Endothelial cell (in vitro differentiated cells): ENCODE measurements at regions not wholly inside any gene's neighbourhood (a gene's known extent, or its start where the extent isn't known, plus 50 kb on each side); places are given as distances from the start of the nearest gene placed in this dataset.
"Not testable (repeated sequence)": the region's sequence is repeated elsewhere in the genome, so short reads cannot be mapped to it uniquely, and the experiment has no call there.

Source experiments
- DNase-seq: peaks from one replicate; pipeline ENCODE4 v3.0.0; 2021; ENCODE audit warnings: low spot score
- H3K27ac Mint-ChIP-seq: one replicate; pipeline ENCODE4 v1.8.0; 2021; ENCODE audit warnings: mixed read lengths, inconsistent platforms; ENCODE audit not compliant: unreplicated experiment
- H3K27me3 Mint-ChIP-seq: one replicate; pipeline ENCODE4 v1.8.0; 2021; ENCODE audit warnings: mild to moderate bottlenecking, moderate library complexity, mixed read lengths, inconsistent platforms; ENCODE audit not compliant: unreplicated experiment
- H3K36me3 Mint-ChIP-seq: one replicate; pipeline ENCODE4 v1.8.0; 2021; ENCODE audit warnings: mild to moderate bottlenecking, low read depth, mixed read lengths, inconsistent platforms; ENCODE audit not compliant: unreplicated experiment
- H3K4me1 Mint-ChIP-seq: one replicate; pipeline ENCODE4 v1.8.0; 2021; ENCODE audit warnings: mild to moderate bottlenecking, mixed read lengths, inconsistent platforms; ENCODE audit not compliant: unreplicated experiment
- H3K4me3 Mint-ChIP-seq: one replicate; pipeline ENCODE4 v1.8.0; 2021; ENCODE audit warnings: mild to moderate bottlenecking, mixed read lengths, inconsistent platforms; ENCODE audit not compliant: unreplicated experiment
- H3K9me3 Mint-ChIP-seq: one replicate; pipeline ENCODE4 v1.8.0; 2021; ENCODE audit warnings: mixed read lengths, inconsistent platforms; ENCODE audit not compliant: unreplicated experiment
- TF ChIP-seq, protein P1 (sequence below): fragments of 200-600 bp; sonication (generic); IDR thresholded peaks from one replicate; pipeline ENCODE4 v1.5.0; 2021; ENCODE audit warnings: antibody characterized with exemption; ENCODE audit not compliant: unreplicated experiment

GRCh38 chr10:60591119-60591518 is 187.2 kb upstream of the CDK1 start:
- TF ChIP-seq, protein P1, sequence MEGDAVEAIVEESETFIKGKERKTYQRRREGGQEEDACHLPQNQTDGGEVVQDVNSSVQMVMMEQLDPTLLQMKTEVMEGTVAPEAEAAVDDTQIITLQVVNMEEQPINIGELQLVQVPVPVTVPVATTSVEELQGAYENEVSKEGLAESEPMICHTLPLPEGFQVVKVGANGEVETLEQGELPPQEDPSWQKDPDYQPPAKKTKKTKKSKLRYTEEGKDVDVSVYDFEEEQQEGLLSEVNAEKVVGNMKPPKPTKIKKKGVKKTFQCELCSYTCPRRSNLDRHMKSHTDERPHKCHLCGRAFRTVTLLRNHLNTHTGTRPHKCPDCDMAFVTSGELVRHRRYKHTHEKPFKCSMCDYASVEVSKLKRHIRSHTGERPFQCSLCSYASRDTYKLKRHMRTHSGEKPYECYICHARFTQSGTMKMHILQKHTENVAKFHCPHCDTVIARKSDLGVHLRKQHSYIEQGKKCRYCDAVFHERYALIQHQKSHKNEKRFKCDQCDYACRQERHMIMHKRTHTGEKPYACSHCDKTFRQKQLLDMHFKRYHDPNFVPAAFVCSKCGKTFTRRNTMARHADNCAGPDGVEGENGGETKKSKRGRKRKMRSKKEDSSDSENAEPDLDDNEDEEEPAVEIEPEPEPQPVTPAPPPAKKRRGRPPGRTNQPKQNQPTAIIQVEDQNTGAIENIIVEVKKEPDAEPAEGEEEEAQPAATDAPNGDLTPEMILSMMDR: no peak
- Mint-ChIP-seq H3K27me3 (no peaks in the 10 kb centered on the region), H3K4me1 (no peaks in the 10 kb centered on the region), H3K4me3 (no peak overlapping the region), H3K9me3 (no peaks in the 10 kb centered on the region), H3K36me3 (no peaks in the 10 kb centered on the region), H3K27ac (no peak overlapping the region)
- DNase-seq: no peak

DNA sequence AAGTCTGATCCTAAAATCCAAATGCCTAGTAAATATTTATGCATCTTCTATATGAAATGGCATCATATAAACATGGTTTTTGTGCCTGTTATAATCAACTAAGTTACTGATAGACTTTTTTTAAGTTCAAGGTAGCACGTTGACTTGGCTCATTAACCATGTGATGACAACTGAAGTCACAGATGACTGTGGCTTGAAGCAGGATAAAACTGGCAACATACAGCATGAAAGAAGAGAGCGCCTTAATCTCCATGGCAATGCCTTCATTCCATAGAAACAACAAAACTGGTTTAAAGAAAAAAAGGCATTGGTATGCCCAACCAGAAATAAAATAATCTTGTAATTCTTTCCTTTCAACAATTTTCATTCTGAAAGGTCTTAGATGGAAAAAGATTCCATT is 188.9 kb upstream of the CDK1 start:
- H3K4me3 Mint-ChIP-seq: no peak overlapping the region
- TF ChIP-seq, protein P1: no peak
- H3K27ac Mint-ChIP-seq: no peak overlapping the region
- H3K9me3 Mint-ChIP-seq: no peaks in the 10 kb centered on the region
- DNase-seq: no peak
- H3K27me3 Mint-ChIP-seq: no peaks in the 10 kb centered on the region
- H3K36me3 Mint-ChIP-seq: no peaks in the 10 kb centered on the region
- no peaks in the 10 kb centered on the region for H3K4me1 Mint-ChIP-seq

DNA sequence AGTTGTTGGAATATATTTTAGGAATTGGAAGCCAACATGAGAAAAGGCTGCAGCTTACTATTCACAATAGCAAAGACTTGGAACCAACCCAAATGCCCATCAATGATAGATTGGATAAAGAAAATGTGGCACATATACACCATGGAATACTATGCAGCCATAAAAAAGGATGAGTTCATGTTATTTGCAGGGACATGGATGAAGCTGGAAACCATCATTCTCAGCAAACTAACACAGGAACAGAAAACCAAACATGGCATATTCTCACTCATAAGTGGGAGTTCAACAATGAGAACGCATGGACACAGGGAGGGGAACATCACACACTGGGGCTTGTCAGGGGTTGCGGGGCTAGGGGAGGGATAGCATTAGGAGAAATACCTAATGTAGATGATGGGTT is 192.1 kb upstream of the ANK3 start:
- H3K36me3 Mint-ChIP-seq, H3K9me3 Mint-ChIP-seq, DNase-seq, H3K4me3 Mint-ChIP-seq, H3K27me3 Mint-ChIP-seq, H3K4me1 Mint-ChIP-seq, H3K27ac Mint-ChIP-seq: not testable (repeated sequence)

- Mint-ChIP-seq H3K4me1 (no peaks in the 10 kb centered on the region), H3K27ac (no peak overlapping the region), H3K4me3 (no peak overlapping the region), H3K27me3 (peaks cover 2% of the 10 kb centered on the region), H3K9me3 (no peaks in the 10 kb centered on the region), H3K36me3 (no peaks in the 10 kb centered on the region)
- no peak for DNase-seq
- TF ChIP-seq, protein P1: no peak
Observed at GRCh38 chr10:60578217-60578616, 188.5 kb upstream of the ANK3 start.

DNA sequence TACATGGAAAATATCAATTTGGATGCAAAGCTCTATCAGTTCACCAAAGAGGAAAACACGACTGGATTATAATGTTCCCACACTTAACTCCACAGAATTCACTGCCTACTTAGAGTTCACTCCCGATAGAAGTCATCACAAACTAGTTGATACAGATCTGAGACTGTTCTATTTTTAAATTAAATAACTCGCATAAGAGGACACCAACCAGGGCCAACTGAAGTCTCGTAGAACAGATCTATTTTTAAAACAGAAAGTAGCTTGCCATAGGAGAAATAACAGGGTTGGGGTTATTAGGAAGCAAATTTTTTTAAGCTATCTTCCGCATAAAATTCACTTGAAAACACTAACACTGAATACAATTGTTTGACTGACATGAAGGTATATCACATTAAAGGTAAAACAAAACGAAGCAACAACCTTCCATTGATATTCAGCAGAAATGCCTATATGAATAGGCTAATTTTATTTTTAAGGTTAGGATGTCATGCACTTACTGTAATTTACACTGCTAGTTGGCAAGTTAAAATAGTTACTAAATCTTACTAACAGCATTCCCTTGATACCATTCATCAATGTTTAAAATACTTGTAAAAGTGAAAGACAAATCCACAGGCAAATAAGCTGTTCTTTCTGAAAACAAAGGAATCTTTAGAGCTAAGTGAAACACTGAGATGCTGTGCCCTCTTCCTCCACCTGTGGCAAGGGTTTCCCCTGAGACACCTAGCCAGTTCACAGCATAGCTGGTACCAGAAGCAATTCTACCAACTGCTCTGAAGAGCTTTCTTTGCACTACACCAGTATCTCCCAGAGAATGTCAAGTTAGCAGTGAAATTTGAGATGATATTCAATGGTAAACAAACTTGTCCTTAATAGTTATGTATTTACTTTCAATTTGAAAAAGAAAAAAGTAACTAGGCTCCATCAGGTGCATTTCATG is 186.7 kb upstream of the ANK3 start:
- peaks cover 11% of the 10 kb centered on the region for H3K4me1 Mint-ChIP-seq
- TF ChIP-seq, protein P1: no peak
- peaks cover 5% of the 10 kb centered on the region for H3K27me3 Mint-ChIP-seq
- no peaks in the 10 kb centered on the region for H3K36me3 Mint-ChIP-seq
- H3K9me3 Mint-ChIP-seq: no peaks in the 10 kb centered on the region
- H3K27ac Mint-ChIP-seq: no peak overlapping the region
- no peak for DNase-seq
- H3K4me3 Mint-ChIP-seq: no peak overlapping the region
